Endothelial cell of hepatic sinusoid (primary cell): ENCODE measurements at regions not wholly inside any gene's neighbourhood (a gene's known extent, or its start where the extent isn't known, plus 50 kb on each side); places are given as distances from the start of the nearest gene placed in this dataset.
"Not testable (repeated sequence)": the region's sequence is repeated elsewhere in the genome, so short reads cannot be mapped to it uniquely, and the experiment has no call there.

Experiments used
- in situ Hi-C: cut with HindIII; loops from 2 replicates; pipeline ENCODE4 v1.10.0; 2017; ENCODE audit warnings: low sequenced_read_pairs

- in situ Hi-C loops: no loop called here
These were observed 82.6 kb upstream of the FST start for GRCh38 chr5:53397845-53398244.

- in situ Hi-C loops: no loop called here
These were observed 80.3 kb upstream of the FST start for GRCh38 chr5:53399926-53400697.

- in situ Hi-C loops: no loop called here
These were observed 77.1 kb upstream of the FST start for GRCh38 chr5:53403291-53403690.

- in situ Hi-C loops: no loop called here
These were observed 76.7 kb upstream of the FST start for GRCh38 chr5:53403758-53404157.

GRCh38 chr5:53405396-53405795 lies 75.0 kb upstream of the FST start:
- in situ Hi-C loops: no loop called here

- in situ Hi-C loops: no loop called here
These were observed 73.7 kb upstream of the FST start for GRCh38 chr5:53406630-53407316.

- in situ Hi-C loops: no loop called here
These were observed 73.1 kb upstream of the FST start for GRCh38 chr5:53407373-53407772.

GRCh38 chr5:53411388-53411787 lies 69.0 kb upstream of the FST start:
- in situ Hi-C loops: no loop called here

- in situ Hi-C loops: not testable (repeated sequence)
These were observed 67.9 kb upstream of the FST start for GRCh38 chr5:53412499-53412898.

- in situ Hi-C loops: no loop called here
These were observed 64.2 kb upstream of the FST start for GRCh38 chr5:53416144-53416738.

GRCh38 chr5:53418409-53418808 lies 62.0 kb upstream of the FST start:
- in situ Hi-C loops: no loop called here

- in situ Hi-C loops: no loop called here
These were observed 61.4 kb upstream of the FST start for GRCh38 chr5:53418826-53419658.

GRCh38 chr5:53422539-53422938 lies 57.9 kb upstream of the FST start:
- in situ Hi-C loops: no loop called here

GRCh38 chr5:53423724-53424123 lies 56.7 kb upstream of the FST start:
- in situ Hi-C loops: no loop called here

GRCh38 chr5:53424686-53425615 lies 55.5 kb upstream of the FST start:
- in situ Hi-C loops: no loop called here

GRCh38 chr5:53425687-53426511 lies 54.5 kb upstream of the FST start:
- in situ Hi-C loops: no loop called here

- in situ Hi-C loops: no loop called here
These were observed 54.0 kb upstream of the FST start for GRCh38 chr5:53426512-53426830.

- in situ Hi-C loops: no loop called here
These were observed 53.6 kb upstream of the FST start for GRCh38 chr5:53426878-53427277.

- in situ Hi-C loops: no loop called here
These were observed 52.5 kb upstream of the FST start for GRCh38 chr5:53427965-53428364.
